GM12892 (cell line): ENCODE measurements at regions not wholly inside any gene's neighbourhood (a gene's known extent, or its start where the extent isn't known, plus 50 kb on each side); places are given as distances from the start of the nearest gene placed in this dataset.
"Not testable (repeated sequence)": the region's sequence is repeated elsewhere in the genome, so short reads cannot be mapped to it uniquely, and the experiment has no call there.

ENCODE experiments used
- DNase-seq: peaks from one replicate; pipeline ENCODE4 v3.0.0; 2011; ENCODE audit not compliant: insufficient read length
- FAIRE-seq: peaks from 2 replicates; lab custom pipeline; 2011; peaks lifted over from hg19 to GRCh38; lab: Jason Lieb, UNC
- POLR2A ChIP-seq: IDR thresholded peaks from 2 replicates; pipeline ENCODE4 v1.6.1; 2011; ENCODE audit warnings: low read depth, low read length, control low read depth
- POLR2AphosphoS5 ChIP-seq: IDR thresholded peaks from 2 replicates; pipeline ENCODE4 v1.6.1; 2011; ENCODE audit warnings: low read depth, low read length, control low read depth
- TAF1 ChIP-seq: IDR thresholded peaks from 2 replicates; pipeline ENCODE4 v1.6.1; 2011; ENCODE audit warnings: low read depth, mild to moderate bottlenecking, control low read depth, low read length, borderline replicate concordance

- DNase-seq, result no peak
- no peak for FAIRE-seq
- TF ChIP-seq POLR2A (no peak), TAF1 (no peak), POLR2AphosphoS5 (no peak)
Measured at GRCh38 chr6:145551164-145551563, 184.2 kb downstream of the EPM2A start.

GRCh38 chr6:145555084-145555483 lies 180.2 kb downstream of the EPM2A start:
- DNase-seq, result no peak
- FAIRE-seq, result no peak
- TF ChIP-seq POLR2A, result no peak
- no peak for TF ChIP-seq TAF1
- TF ChIP-seq POLR2AphosphoS5, result no peak

- TF ChIP-seq POLR2AphosphoS5 (no peak), TAF1 (no peak), POLR2A (no peak)
- DNase-seq, result no peak
- no peak for FAIRE-seq
Measured at GRCh38 chr6:145557474-145557873, 177.8 kb downstream of the EPM2A start.

- FAIRE-seq (no peak), DNase-seq (no peak)
- TF ChIP-seq POLR2A, result no peak
- no peak for TF ChIP-seq POLR2AphosphoS5
- TF ChIP-seq TAF1, result no peak
Measured at GRCh38 chr6:145559836-145560235, 175.5 kb downstream of the EPM2A start.

GRCh38 chr6:145561095-145562072 lies 173.9 kb downstream of the EPM2A start:
- TF ChIP-seq TAF1, result no peak
- TF ChIP-seq POLR2AphosphoS5, result no peak
- no peak for TF ChIP-seq POLR2A
- DNase-seq (no peak), FAIRE-seq (no peak)

GRCh38 chr6:145562771-145563615 lies 172.3 kb downstream of the EPM2A start:
- TF ChIP-seq POLR2AphosphoS5 (no peak), TAF1 (no peak), POLR2A (no peak)
- FAIRE-seq (peak; percentile 36), DNase-seq (no peak)

- FAIRE-seq (no peak), DNase-seq (no peak)
- TF ChIP-seq TAF1 (no peak), POLR2AphosphoS5 (no peak), POLR2A (no peak)
Measured at GRCh38 chr6:145564553-145564952, 170.8 kb downstream of the EPM2A start.

GRCh38 chr6:145567684-145568252 lies 167.6 kb downstream of the EPM2A start:
- no peak for TF ChIP-seq POLR2A
- TF ChIP-seq TAF1, result no peak
- no peak for TF ChIP-seq POLR2AphosphoS5
- DNase-seq, result no peak
- no peak for FAIRE-seq

GRCh38 chr6:145569140-145569539 lies 166.2 kb downstream of the EPM2A start:
- no peak for FAIRE-seq
- no peak for DNase-seq
- TF ChIP-seq POLR2AphosphoS5 (no peak), POLR2A (no peak), TAF1 (no peak)

GRCh38 chr6:145570336-145570735 lies 165.0 kb downstream of the EPM2A start:
- not testable (repeated sequence) for FAIRE-seq, DNase-seq

- DNase-seq, FAIRE-seq: not testable (repeated sequence)
Measured at GRCh38 chr6:145574269-145574668, 161.1 kb downstream of the EPM2A start.
